ENCODE measurements at regions not wholly inside any gene's neighbourhood (a gene's known extent, or its start where the extent isn't known, plus 50 kb on each side); places are given as distances from the start of the nearest gene placed in this dataset.

DNA sequence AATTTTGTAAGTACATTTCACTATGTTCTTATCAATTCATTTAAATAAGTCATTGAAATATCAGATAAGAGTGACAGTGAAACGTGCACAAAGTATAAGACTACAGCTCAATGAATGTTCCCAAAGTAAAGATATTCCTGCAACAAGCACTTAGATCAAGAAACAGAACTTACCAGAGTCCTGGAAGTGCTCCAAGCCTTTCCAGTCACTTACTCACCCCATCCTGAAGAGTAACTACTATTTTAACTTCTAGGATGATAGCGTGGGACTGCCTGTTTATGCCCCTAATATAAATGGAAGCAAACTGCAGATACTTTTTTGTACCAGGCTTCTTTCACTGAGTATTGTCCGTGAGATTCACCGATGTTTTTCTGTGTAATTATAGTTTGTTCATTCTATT, 768.9 kb downstream of the SLC4A3 start:
- Histone ChIP-seq H3K4me3 (no peak overlapping the region), H3K27me3 (replicated peaks; ENCODE audit: insufficient read depth) (no peaks in the 10 kb centered on the region), H3K27ac (no peak overlapping the region), H3K9me3 (no peaks in the 10 kb centered on the region), H3K4me1 (replicated peaks) (no peaks in the 10 kb centered on the region), H3K36me3 (no peaks in the 10 kb centered on the region)
- TF ChIP-seq POLR2A (IDR thresholded peaks at IDR 0.05) (no peak), POLR2AphosphoS5 (IDR thresholded peaks at IDR 0.05) (no peak)
- TF ChIP-seq, protein P1, sequence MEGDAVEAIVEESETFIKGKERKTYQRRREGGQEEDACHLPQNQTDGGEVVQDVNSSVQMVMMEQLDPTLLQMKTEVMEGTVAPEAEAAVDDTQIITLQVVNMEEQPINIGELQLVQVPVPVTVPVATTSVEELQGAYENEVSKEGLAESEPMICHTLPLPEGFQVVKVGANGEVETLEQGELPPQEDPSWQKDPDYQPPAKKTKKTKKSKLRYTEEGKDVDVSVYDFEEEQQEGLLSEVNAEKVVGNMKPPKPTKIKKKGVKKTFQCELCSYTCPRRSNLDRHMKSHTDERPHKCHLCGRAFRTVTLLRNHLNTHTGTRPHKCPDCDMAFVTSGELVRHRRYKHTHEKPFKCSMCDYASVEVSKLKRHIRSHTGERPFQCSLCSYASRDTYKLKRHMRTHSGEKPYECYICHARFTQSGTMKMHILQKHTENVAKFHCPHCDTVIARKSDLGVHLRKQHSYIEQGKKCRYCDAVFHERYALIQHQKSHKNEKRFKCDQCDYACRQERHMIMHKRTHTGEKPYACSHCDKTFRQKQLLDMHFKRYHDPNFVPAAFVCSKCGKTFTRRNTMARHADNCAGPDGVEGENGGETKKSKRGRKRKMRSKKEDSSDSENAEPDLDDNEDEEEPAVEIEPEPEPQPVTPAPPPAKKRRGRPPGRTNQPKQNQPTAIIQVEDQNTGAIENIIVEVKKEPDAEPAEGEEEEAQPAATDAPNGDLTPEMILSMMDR (IDR thresholded peaks at IDR 0.05): no peak
- no peak for DNase-seq (ENCODE audit: low spot score)
- intact Hi-C loops (cut with DNase I): no loop called here
- 68% methylated on average over 4 of the region's 4 CpGs for WGBS

DNA sequence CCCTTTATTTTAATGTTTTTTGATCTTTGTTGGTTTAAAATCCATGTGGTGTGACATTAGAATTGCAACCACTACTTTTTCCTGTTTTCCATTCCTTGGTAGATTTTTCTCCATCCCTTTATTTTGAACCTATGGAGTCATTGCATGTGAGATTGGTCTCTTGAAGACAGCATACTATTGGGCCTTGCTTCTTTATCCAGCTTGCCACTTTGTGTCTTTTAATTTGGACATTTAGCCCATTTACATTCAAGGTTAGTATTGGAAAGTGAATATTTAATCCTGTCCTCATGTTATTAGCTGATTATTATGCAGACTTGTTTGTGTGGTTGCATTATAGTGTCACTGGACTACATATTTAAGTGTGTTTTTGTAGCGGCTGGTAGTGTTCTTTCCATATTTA, 782.9 kb downstream of the SLC4A3 start:
- intact Hi-C loops (cut with DNase I): no loop called here
- no peaks in the 10 kb centered on the region for H3K27me3 ChIP-seq (replicated peaks; ENCODE audit: insufficient read depth)
- WGBS: 42% methylated on average over 1 of the region's 1 CpG
- TF ChIP-seq POLR2A (IDR thresholded peaks at IDR 0.05) (no peak), POLR2AphosphoS5 (IDR thresholded peaks at IDR 0.05) (no peak)
- TF ChIP-seq, protein P1 (IDR thresholded peaks at IDR 0.05): no peak
- no peaks in the 10 kb centered on the region for H3K36me3 ChIP-seq
- no peak overlapping the region for H3K4me3 ChIP-seq
- no peak for DNase-seq (ENCODE audit: low spot score)
- H3K4me1 ChIP-seq (replicated peaks): no peaks in the 10 kb centered on the region
- H3K9me3 ChIP-seq: no peaks in the 10 kb centered on the region
- no peak overlapping the region for H3K27ac ChIP-seq

DNA sequence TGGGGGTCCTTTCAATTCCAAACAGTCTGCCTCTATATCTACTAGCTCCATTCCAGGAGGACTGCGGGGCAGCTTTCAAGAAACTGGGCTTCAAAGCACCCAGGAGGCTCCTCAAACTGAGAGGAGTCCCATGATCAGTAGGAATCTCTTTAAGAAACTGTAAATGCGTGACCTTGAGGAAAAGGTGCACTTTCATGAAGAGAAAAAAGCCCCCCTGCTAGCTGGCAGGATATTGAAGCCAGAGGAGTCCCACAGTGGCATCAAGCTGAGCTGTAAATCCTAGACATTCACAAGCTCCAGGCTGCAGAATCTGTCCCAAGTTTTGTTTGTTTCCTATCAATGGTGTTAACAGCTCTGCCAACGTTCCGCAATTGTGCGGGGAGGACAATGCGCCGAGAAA, 790.1 kb downstream of the SLC4A3 start:
- Histone ChIP-seq H3K36me3 (no peaks in the 10 kb centered on the region), H3K27me3 (replicated peaks; ENCODE audit: insufficient read depth) (no peaks in the 10 kb centered on the region), H3K4me3 (no peak overlapping the region), H3K4me1 (replicated peaks) (no peaks in the 10 kb centered on the region), H3K27ac (no peak overlapping the region), H3K9me3 (no peaks in the 10 kb centered on the region)
- no peak for DNase-seq (ENCODE audit: low spot score)
- WGBS: 68% methylated on average over 7 of the region's 7 CpGs
- TF ChIP-seq POLR2AphosphoS5 (IDR thresholded peaks at IDR 0.05) (no peak), POLR2A (IDR thresholded peaks at IDR 0.05) (no peak)
- TF ChIP-seq, protein P1 (IDR thresholded peaks at IDR 0.05): no peak
- intact Hi-C loops (cut with DNase I): no loop called here

DNA sequence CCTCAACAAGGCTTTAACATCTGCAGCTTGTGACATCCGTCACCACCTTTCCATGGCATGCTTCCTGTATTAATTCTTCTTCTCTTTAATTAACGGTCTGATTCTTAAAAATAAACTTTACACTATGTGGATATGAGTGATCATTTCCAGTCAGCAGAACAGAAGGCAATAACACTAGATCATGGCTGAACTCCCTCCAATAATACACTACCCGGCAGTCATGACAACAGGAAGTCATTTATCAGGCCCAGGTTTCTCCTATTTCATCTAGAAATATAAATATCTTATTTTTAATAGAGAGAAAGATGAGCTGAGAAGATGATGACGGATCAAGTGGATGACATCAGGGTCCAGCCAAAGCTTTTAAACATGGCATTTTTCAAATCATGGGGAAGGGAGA, 792.2 kb downstream of the SLC4A3 start:
- Histone ChIP-seq H3K36me3 (no peaks in the 10 kb centered on the region), H3K9me3 (no peaks in the 10 kb centered on the region), H3K27ac (no peak overlapping the region), H3K27me3 (replicated peaks; ENCODE audit: insufficient read depth) (no peaks in the 10 kb centered on the region), H3K4me1 (replicated peaks) (no peaks in the 10 kb centered on the region), H3K4me3 (no peak overlapping the region)
- 62% methylated on average over 4 of the region's 4 CpGs for WGBS
- TF ChIP-seq POLR2AphosphoS5 (IDR thresholded peaks at IDR 0.05) (no peak), POLR2A (IDR thresholded peaks at IDR 0.05) (no peak)
- TF ChIP-seq, protein P1 (IDR thresholded peaks at IDR 0.05): no peak
- no peak for DNase-seq (ENCODE audit: low spot score)
- intact Hi-C loops (cut with DNase I): no loop called here

DNA sequence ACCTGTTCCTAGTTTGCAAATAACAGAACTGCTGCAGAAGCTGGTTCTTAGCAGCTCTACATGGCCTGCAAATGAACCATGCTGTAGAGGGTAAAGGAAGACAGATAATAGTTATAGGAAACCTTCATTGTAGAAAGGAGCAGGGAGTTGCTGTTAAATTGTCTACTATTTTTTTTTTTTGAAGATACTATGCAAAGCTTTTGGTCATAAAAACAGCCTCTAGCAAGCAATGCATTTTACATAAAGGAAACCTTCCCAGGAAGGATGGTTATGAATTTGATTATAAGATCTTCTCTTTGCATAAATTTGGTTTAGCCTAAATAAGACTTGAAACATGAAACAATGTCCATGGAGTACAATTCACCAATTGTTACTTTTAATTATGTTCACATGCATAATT, 793.4 kb downstream of the SLC4A3 start:
- intact Hi-C loops (cut with DNase I): no loop called here
- H3K27me3 ChIP-seq (replicated peaks; ENCODE audit: insufficient read depth): no peaks in the 10 kb centered on the region
- H3K9me3 ChIP-seq: no peaks in the 10 kb centered on the region
- DNase-seq (ENCODE audit: low spot score): no peak
- no peaks in the 10 kb centered on the region for H3K4me1 ChIP-seq (replicated peaks)
- H3K4me3 ChIP-seq: no peak overlapping the region
- TF ChIP-seq POLR2AphosphoS5 (IDR thresholded peaks at IDR 0.05) (no peak), POLR2A (IDR thresholded peaks at IDR 0.05) (no peak)
- TF ChIP-seq, protein P1 (IDR thresholded peaks at IDR 0.05): no peak
- no peak overlapping the region for H3K27ac ChIP-seq
- no peaks in the 10 kb centered on the region for H3K36me3 ChIP-seq
